AG09309 (cell line): ENCODE measurements at regions not wholly inside any gene's neighbourhood (a gene's known extent, or its start where the extent isn't known, plus 50 kb on each side); places are given as distances from the start of the nearest gene placed in this dataset.

Source experiments
- DNase-seq: peaks from one replicate; pipeline ENCODE4 v3.0.0-alpha.2; 2010; ENCODE audit warnings: low read depth
- H3K4me3 ChIP-seq: 2 replicates; pipeline ENCODE4 v1.5.1; 2011; ENCODE audit warnings: mild to moderate bottlenecking, low read depth, low read length, moderate library complexity; ENCODE audit not compliant: control insufficient read depth
- TF ChIP-seq, protein P1 (sequence below): IDR thresholded peaks from 2 replicates; pipeline ENCODE4 v1.5.1; 2011; ENCODE audit warnings: mild to moderate bottlenecking, low read depth, low read length, inconsistent platforms; ENCODE audit not compliant: insufficient read depth, control insufficient read depth; ENCODE audit errors: missing control alignments

DNA sequence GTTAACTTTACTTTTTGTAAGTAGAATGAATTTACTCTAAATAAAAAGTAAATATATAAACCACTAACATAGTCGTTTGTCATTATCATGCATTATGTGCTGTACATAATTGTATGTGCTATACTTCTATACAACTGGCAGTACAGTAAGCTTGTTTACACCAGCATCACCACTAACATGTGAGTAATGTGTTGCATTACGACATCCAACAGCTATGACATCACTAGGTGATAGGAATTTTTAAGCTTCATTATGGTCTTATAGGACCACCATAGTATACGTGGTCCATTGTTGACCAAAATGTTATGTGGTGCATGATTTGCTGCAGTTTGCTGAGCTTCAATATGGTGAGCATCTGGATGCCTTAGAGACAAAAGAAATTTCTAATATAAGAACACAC lies 819.1 kb upstream of the GRAMD2B start:
- TF ChIP-seq, protein P1, sequence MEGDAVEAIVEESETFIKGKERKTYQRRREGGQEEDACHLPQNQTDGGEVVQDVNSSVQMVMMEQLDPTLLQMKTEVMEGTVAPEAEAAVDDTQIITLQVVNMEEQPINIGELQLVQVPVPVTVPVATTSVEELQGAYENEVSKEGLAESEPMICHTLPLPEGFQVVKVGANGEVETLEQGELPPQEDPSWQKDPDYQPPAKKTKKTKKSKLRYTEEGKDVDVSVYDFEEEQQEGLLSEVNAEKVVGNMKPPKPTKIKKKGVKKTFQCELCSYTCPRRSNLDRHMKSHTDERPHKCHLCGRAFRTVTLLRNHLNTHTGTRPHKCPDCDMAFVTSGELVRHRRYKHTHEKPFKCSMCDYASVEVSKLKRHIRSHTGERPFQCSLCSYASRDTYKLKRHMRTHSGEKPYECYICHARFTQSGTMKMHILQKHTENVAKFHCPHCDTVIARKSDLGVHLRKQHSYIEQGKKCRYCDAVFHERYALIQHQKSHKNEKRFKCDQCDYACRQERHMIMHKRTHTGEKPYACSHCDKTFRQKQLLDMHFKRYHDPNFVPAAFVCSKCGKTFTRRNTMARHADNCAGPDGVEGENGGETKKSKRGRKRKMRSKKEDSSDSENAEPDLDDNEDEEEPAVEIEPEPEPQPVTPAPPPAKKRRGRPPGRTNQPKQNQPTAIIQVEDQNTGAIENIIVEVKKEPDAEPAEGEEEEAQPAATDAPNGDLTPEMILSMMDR, result no peak
- no peak for DNase-seq
- H3K4me3 ChIP-seq, result no peak overlapping the region

DNA sequence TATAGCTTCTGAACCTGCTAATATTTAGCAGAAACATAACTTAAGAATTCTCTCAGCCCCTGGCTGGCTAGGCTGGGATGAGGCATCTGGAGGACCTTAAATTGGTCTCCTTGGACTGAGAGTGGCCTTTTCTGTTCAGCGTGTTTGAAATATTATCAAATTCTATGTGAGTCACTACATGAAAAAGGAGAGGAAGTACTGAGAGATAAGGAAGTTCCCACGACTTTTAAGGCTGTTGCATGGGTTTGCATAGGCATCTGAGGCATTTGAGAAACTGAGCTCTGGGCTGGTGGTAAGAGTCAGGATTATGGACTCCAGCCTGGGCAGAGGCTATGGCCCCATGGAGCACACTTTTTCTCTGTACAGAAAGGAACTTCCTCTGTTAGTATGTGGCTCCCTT lies 816.2 kb upstream of the GRAMD2B start:
- H3K4me3 ChIP-seq, result no peak overlapping the region
- TF ChIP-seq, protein P1, result no peak
- no peak for DNase-seq

DNA sequence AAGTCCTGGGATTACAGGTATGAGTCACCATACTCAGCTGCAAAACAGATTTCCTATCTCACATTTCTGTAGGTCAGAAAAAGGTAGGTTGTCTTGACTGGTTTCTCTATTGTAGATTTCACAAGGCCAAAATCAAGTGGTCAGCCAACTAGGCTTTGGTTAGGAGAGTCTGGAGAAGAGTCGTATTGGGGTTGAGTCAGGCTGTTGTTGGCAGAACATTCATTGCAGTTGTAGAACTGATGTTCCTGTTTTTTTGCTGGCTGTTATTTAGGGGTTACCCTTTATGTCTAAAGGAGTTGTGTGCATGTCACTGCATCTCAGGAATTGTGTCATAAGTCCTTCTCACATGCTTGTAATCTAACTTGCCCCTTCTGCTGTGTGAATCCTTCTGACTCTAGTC lies 814.2 kb upstream of the GRAMD2B start:
- TF ChIP-seq, protein P1, result no peak
- H3K4me3 ChIP-seq, result no peak overlapping the region
- DNase-seq, result no peak

DNA sequence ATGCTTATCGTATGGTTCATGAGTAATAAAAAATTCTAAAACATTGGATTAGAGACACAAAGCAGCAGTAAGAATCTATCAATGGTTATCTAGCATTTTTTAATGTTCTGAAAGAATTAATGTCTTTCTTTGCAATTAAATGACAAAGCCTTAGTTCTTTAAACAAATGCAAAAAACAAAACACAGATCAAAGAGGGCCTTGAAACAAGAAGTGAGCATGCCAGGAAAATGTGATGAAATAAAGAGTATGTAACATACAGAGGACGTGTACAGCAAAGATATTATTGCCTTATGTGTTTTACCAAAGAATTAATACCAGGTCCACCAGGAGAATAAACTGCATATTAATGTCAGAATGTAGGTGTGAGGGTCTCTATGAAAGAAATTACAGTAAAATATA lies 812.3 kb upstream of the GRAMD2B start:
- DNase-seq, result no peak
- no peak overlapping the region for H3K4me3 ChIP-seq

DNA sequence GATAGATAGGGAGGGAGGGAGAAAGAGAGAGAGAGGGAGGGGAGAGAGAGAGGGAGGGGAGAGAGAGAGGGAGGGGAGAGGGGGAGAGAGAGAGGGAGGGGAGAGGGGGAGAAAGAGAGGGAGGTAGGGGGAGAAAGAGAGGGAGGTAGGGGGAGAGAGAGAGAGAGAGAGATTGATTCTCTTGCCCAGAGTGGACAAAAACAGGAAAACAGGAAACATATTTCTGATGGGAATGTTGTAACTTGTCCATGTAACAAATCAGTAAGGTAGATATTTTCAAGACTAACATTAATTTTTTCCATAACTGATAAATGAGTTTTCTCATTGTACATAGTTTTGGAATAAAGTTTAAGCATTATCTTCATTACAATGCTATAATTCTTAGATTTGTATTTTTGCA lies 811.7 kb upstream of the GRAMD2B start:
- TF ChIP-seq, protein P1, result no peak
- no peak overlapping the region for H3K4me3 ChIP-seq
- DNase-seq, result no peak

More for the DNA sequence above, 812.3 kb upstream of the GRAMD2B start:
- TF ChIP-seq, protein P1, result no peak

DNA sequence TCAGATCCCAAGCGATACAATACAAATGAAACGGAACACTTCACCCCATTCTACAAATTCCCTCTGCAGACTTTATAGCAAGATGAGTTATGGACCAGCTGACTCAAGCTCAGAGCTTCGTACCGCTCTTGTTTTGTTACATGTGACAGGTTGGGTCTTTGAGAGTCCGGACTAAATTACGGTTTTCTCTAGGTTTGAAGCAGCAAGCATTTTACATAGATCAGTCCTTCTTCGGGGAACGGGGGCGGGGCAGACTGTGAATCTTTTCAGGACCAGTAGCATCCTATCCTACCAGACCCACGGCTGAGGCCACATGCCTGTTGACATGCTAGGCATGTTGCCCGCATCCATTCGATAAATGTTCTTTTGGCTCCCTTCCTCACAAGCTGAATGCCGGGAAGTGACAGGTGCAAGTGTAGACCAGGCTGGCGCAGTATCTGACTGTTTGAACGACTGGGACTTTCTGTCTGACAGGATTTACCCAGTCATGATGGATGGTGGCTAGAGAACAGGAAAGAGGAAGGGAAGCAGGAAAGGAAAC lies 811.0 kb upstream of the GRAMD2B start:
- no peak overlapping the region for H3K4me3 ChIP-seq
- TF ChIP-seq, protein P1, result no peak
- DNase-seq, result no peak

DNA sequence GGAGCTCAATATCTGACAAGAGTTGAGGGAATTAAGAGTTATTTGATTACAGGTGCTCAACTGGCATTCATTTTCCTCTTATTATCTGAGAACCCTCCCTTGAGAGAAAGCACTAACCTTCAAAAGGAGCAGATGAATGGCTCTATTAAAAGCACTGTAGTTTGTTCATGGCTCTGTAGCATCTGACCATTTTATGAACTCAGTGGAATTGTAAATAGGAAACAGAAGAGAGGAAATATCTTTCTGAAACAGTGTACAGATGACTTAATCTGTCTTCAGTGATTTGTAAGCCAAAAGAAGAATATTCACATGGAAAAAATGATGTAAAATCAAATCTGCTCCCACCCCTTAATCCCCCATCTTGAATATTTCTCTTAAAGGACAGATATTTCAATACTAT lies 810.4 kb upstream of the GRAMD2B start:
- TF ChIP-seq, protein P1, result no peak
- no peak overlapping the region for H3K4me3 ChIP-seq
- DNase-seq, result no peak
